Mesenchymal stem cell (in vitro differentiated cells and primary cell): ENCODE measurements at regions not wholly inside any gene's neighbourhood (a gene's known extent, or its start where the extent isn't known, plus 50 kb on each side); places are given as distances from the start of the nearest gene placed in this dataset.

ENCODE experiments used
- DNase-seq: peaks from one replicate; pipeline ENCODE4 v3.0.0-alpha.2; 2013
- H2AFZ ChIP-seq: one replicate; pipeline ENCODE4 v1.6.1; 2013; ENCODE audit warnings: low read depth, mild to moderate bottlenecking, control low read depth, inconsistent platforms, low read length, moderate library complexity
- H2AK5ac ChIP-seq: 2 replicates; pipeline ENCODE4 v1.6.1; 2013; ENCODE audit warnings: low read length, moderate library complexity, mild to moderate bottlenecking, inconsistent platforms; ENCODE audit not compliant: severe bottlenecking
- H2BK120ac ChIP-seq: one replicate; pipeline ENCODE4 v1.6.1; 2013; ENCODE audit warnings: low read depth, mild to moderate bottlenecking, inconsistent platforms, low read length, moderate library complexity
- H2BK12ac ChIP-seq, 2 experiments: one replicate each; pipeline ENCODE4 v1.6.1; 2013; ENCODE audit warnings: inconsistent platforms in 2 of 2, low read length in 2 of 2, mild to moderate bottlenecking in 2 of 2, moderate library complexity in 2 of 2, control low read depth in 1 of 2
- H2BK15ac ChIP-seq: one replicate; pipeline ENCODE4 v1.6.1; 2013; ENCODE audit warnings: mild to moderate bottlenecking, low read depth, inconsistent platforms; ENCODE audit not compliant: poor library complexity, severe bottlenecking
- H2BK5ac ChIP-seq: 2 replicates; pipeline ENCODE4 v1.6.1; 2013; ENCODE audit warnings: low read depth, mild to moderate bottlenecking, low read length, control low read depth, inconsistent platforms; ENCODE audit not compliant: poor library complexity, severe bottlenecking
- H3K14ac ChIP-seq, 2 experiments: one replicate each; pipeline ENCODE4 v1.6.1; 2013; ENCODE audit warnings: inconsistent platforms in 2 of 2, low read length in 2 of 2, control low read depth in 1 of 2, mild to moderate bottlenecking in 1 of 2, moderate library complexity in 1 of 2
- H3K18ac ChIP-seq, 2 experiments: one replicate each; pipeline ENCODE4 v1.6.1; 2013; ENCODE audit warnings: inconsistent platforms in 2 of 2, low read length in 2 of 2, control low read depth in 1 of 2, low read depth in 1 of 2, mild to moderate bottlenecking in 1 of 2
- H3K23ac ChIP-seq, 2 experiments: one replicate each; pipeline ENCODE4 v1.6.1; 2013; ENCODE audit warnings: inconsistent platforms in 2 of 2, low read length in 2 of 2, mild to moderate bottlenecking in 2 of 2, moderate library complexity in 2 of 2, control low read depth in 1 of 2
- H3K27ac ChIP-seq: 2 replicates; pipeline ENCODE4 v1.5.1; 2013; ENCODE audit warnings: mild to moderate bottlenecking, moderate library complexity, low read length, control low read depth, inconsistent platforms; ENCODE audit not compliant: poor library complexity, severe bottlenecking
- H3K27me3 ChIP-seq, 2 experiments: 2 replicates each; pipeline versions ENCODE4 v1.6.1 to v1.7.0; 2013; ENCODE audit warnings: low read length in 2 of 2, mild to moderate bottlenecking in 2 of 2, moderate library complexity in 2 of 2, control low read depth in 1 of 2, inconsistent platforms in 1 of 2; ENCODE audit not compliant: control insufficient read depth in 1 of 2, insufficient read depth in 1 of 2
- H3K36me3 ChIP-seq, 2 experiments: 2 replicates each; pipeline versions ENCODE4 v1.6.1 to v1.7.0; 2013; ENCODE audit warnings: low read length in 2 of 2, control low read depth in 1 of 2, inconsistent platforms in 1 of 2, low read depth in 1 of 2, mild to moderate bottlenecking in 1 of 2; ENCODE audit not compliant: insufficient read depth in 2 of 2, control insufficient read depth in 1 of 2
- H3K4ac ChIP-seq, 2 experiments: one replicate each; pipeline ENCODE4 v1.6.1; 2013; ENCODE audit warnings: inconsistent platforms in 2 of 2, low read length in 2 of 2, mild to moderate bottlenecking in 2 of 2, moderate library complexity in 2 of 2, control low read depth in 1 of 2, low read depth in 1 of 2
- H3K4me1 ChIP-seq: 2 replicates; pipeline ENCODE4 v1.6.1; 2013; ENCODE audit warnings: low read depth, low read length, control low read depth; ENCODE audit not compliant: control insufficient read depth, insufficient read depth
- H3K4me2 ChIP-seq: 2 replicates; pipeline ENCODE4 v1.6.1; 2013; ENCODE audit warnings: low read length, mild to moderate bottlenecking, inconsistent platforms; ENCODE audit not compliant: poor library complexity, severe bottlenecking
- H3K4me3 ChIP-seq, 2 experiments: 2 replicates each; pipeline versions ENCODE4 v1.5.1 to v1.7.0; 2013; ENCODE audit warnings: low read length in 2 of 2, mild to moderate bottlenecking in 2 of 2, control low read depth in 1 of 2, low read depth in 1 of 2; ENCODE audit not compliant: insufficient read depth in 1 of 2
- H3K79me1 ChIP-seq: replicated peaks from 2 replicates; pipeline ENCODE4 v1.6.1; 2013; ENCODE audit warnings: mild to moderate bottlenecking, control low read depth, low read length, inconsistent platforms; ENCODE audit not compliant: poor library complexity, severe bottlenecking
- H3K9ac ChIP-seq: 2 replicates; pipeline ENCODE4 v1.7.0; 2013; ENCODE audit warnings: mild to moderate bottlenecking, low read length, moderate library complexity
- H3K9me3 ChIP-seq: 2 replicates; pipeline ENCODE4 v1.7.0; 2013; ENCODE audit warnings: mild to moderate bottlenecking, low read length; ENCODE audit not compliant: control insufficient read depth
- H4K8ac ChIP-seq: one replicate; pipeline ENCODE4 v1.6.1; 2013; ENCODE audit warnings: inconsistent platforms, mild to moderate bottlenecking, low read length, moderate library complexity
- H4K91ac ChIP-seq: one replicate; pipeline ENCODE4 v1.6.1; 2013; ENCODE audit warnings: mild to moderate bottlenecking, low read length, inconsistent platforms
- WGBS: methylation state at CpG from one replicate; pipeline ENCODE4 v1.1.7; 2013; ENCODE audit warnings: mixed read lengths; 5-methylcytosine and 5-hydroxymethylcytosine counted together

GRCh38 chr7:153628406-153628805 lies 423.8 kb upstream of the DPP6 start:
- no peak for DNase-seq
- H3K27ac ChIP-seq: no peak overlapping the region
- H3K14ac ChIP-seq: no peak overlapping the region
- no peak overlapping the region for H4K91ac ChIP-seq
- 74% methylated on average over 6 of the region's 6 CpGs for whole genome bisulfite sequencing
- no peak overlapping the region for H3K4me2 ChIP-seq
- H3K4ac ChIP-seq: no peak overlapping the region
- H2AK5ac ChIP-seq: no peak overlapping the region
- no peak overlapping the region for H2BK5ac ChIP-seq
- H3K27me3 ChIP-seq: no peaks in the 10 kb centered on the region
- no peak overlapping the region for H2BK15ac ChIP-seq
- H3K9me3 ChIP-seq: peaks cover 14% of the 10 kb centered on the region
- no peak overlapping the region for H2AFZ ChIP-seq
- H3K4me3 ChIP-seq: no peak overlapping the region
- H3K4me1 ChIP-seq: no peaks in the 10 kb centered on the region
- no peak overlapping the region for H3K9ac ChIP-seq
- no peak overlapping the region for H2BK12ac ChIP-seq
- no peaks in the 10 kb centered on the region for H3K79me1 ChIP-seq
- no peak overlapping the region for H4K8ac ChIP-seq
- H3K18ac ChIP-seq: no peak overlapping the region
- no peaks in the 10 kb centered on the region for H3K36me3 ChIP-seq
- no peak overlapping the region for H2BK120ac ChIP-seq
- H3K23ac ChIP-seq: no peak overlapping the region

GRCh38 chr7:153628825-153629224 lies 423.4 kb upstream of the DPP6 start:
- Histone ChIP-seq H4K8ac (no peak overlapping the region), H3K4me1 (no peaks in the 10 kb centered on the region), H4K91ac (no peak overlapping the region), H2BK12ac (no peak overlapping the region), H3K79me1 (no peaks in the 10 kb centered on the region), H3K9me3 (peaks cover 14% of the 10 kb centered on the region), H3K23ac (no peak overlapping the region), H3K4me2 (no peak overlapping the region), H3K36me3 (no peaks in the 10 kb centered on the region), H3K4me3 (no peak overlapping the region), H3K4ac (no peak overlapping the region), H3K14ac (no peak overlapping the region), H2AK5ac (no peak overlapping the region), H3K18ac (no peak overlapping the region), H3K27me3 (no peaks in the 10 kb centered on the region), H3K9ac (no peak overlapping the region), H2AFZ (no peak overlapping the region), H2BK5ac (no peak overlapping the region), H2BK120ac (no peak overlapping the region), H3K27ac (no peak overlapping the region), H2BK15ac (no peak overlapping the region)
- 30% methylated on average over 1 of the region's 1 CpG for WGBS
- no peak for DNase-seq

GRCh38 chr7:153638821-153639435 lies 413.3 kb upstream of the DPP6 start:
- Histone ChIP-seq H2BK15ac (no peak overlapping the region), H4K91ac (no peak overlapping the region), H3K27ac (no peak overlapping the region), H2AK5ac (no peak overlapping the region), H2BK12ac (no peak overlapping the region), H3K9ac (no peak overlapping the region), H4K8ac (no peak overlapping the region), H3K18ac (no peak overlapping the region), H3K4ac (no peak overlapping the region), H3K23ac (no peak overlapping the region), H2BK5ac (no peak overlapping the region), H3K36me3 (no peaks in the 10 kb centered on the region), H3K9me3 (peaks cover 30% of the 10 kb centered on the region), H3K14ac (no peak overlapping the region), H2AFZ (no peak overlapping the region), H3K4me3 (no peak overlapping the region), H2BK120ac (no peak overlapping the region), H3K79me1 (no peaks in the 10 kb centered on the region), H3K27me3 (no peaks in the 10 kb centered on the region), H3K4me1 (no peaks in the 10 kb centered on the region), H3K4me2 (no peak overlapping the region)
- no peak for DNase-seq
- WGBS: 82% methylated on average over 10 of the region's 10 CpGs

- Histone ChIP-seq H3K27ac (no peak overlapping the region), H2AK5ac (no peak overlapping the region), H2BK15ac (no peak overlapping the region), H3K9ac (no peak overlapping the region), H3K79me1 (no peaks in the 10 kb centered on the region), H3K9me3 (peaks cover 43% of the 10 kb centered on the region), H3K36me3 (no peaks in the 10 kb centered on the region), H3K4ac (no peak overlapping the region), H4K8ac (no peak overlapping the region), H3K14ac (no peak overlapping the region), H3K18ac (no peak overlapping the region), H2AFZ (no peak overlapping the region), H3K27me3 (no peaks in the 10 kb centered on the region), H3K23ac (no peak overlapping the region), H3K4me3 (no peak overlapping the region), H4K91ac (no peak overlapping the region), H3K4me2 (no peak overlapping the region), H2BK5ac (no peak overlapping the region), H2BK12ac (no peak overlapping the region), H3K4me1 (no peaks in the 10 kb centered on the region), H2BK120ac (no peak overlapping the region)
- WGBS: 33% methylated on average over 1 of the region's 2 CpGs
- DNase-seq: no peak
Observed at GRCh38 chr7:153640586-153640985, 411.6 kb upstream of the DPP6 start.
